SK-N-SH (cell line): ENCODE measurements at regions not wholly inside any gene's neighbourhood (a gene's known extent, or its start where the extent isn't known, plus 50 kb on each side); places are given as distances from the start of the nearest gene placed in this dataset.

Experiments
- CTCF ChIA-PET: fragments of 300-600, 350-600 bp; formaldehyde crosslinking; extraction: SDS; loops from one replicate; lab custom pipeline; 2021; lab: Yijun Ruan, JAX
- POLR2A ChIA-PET: fragments of 350-600 bp; sonication (Branson Sonifier 250); formaldehyde crosslinking; extraction: SDS; loops from one replicate; lab custom pipeline; 2020; ENCODE audit warnings: antibody characterized with exemption, inconsistent platforms; lab: Yijun Ruan, JAX
- DNase-seq: peaks from one replicate; pipeline ENCODE4 v3.0.0; 2012
- H2AFZ ChIP-seq: fragments of 200-600 bp; sonication (generic); 2 replicates; pipeline ENCODE4 v1.8.1; 2016; ENCODE audit warnings: antibody characterized with exemption, mild to moderate bottlenecking, low read depth
- H3F3A ChIP-seq: fragments of 200-600 bp; sonication (generic); replicated peaks from 2 replicates; pipeline ENCODE3; 2016; ENCODE audit warnings: antibody characterized with exemption, mild to moderate bottlenecking; ENCODE audit not compliant: insufficient read depth
- H3K27ac ChIP-seq, 2 experiments: fragments of 200-500 bp in 1 of 2; fragments of 200-600 bp in 1 of 2; sonication (Bioruptor generic) in 1 of 2; sonication (generic), shearing (Covaris generic) in 1 of 2; 2 replicates each; pipeline versions ENCODE4 v1.5.1 to v1.6.1; 2014 to 2016; ENCODE audit warnings: low read depth in 2 of 2, inconsistent platforms in 1 of 2, low read length in 1 of 2, mild to moderate bottlenecking in 1 of 2, mixed read lengths in 1 of 2
- H3K27me3 ChIP-seq: fragments of 200-600 bp; sonication (generic), shearing (Covaris generic); 2 replicates; pipeline ENCODE4 v1.6.1; 2016; ENCODE audit warnings: mixed run types; ENCODE audit not compliant: insufficient read depth
- H3K36me3 ChIP-seq, 2 experiments: fragments of 200-500 bp in 1 of 2; fragments of 200-600 bp in 1 of 2; sonication (Bioruptor generic) in 1 of 2; sonication (generic) in 1 of 2; replicated peaks in 1 of 2; 2 replicates each; pipeline versions ENCODE3 to v1.5.1; 2014 to 2016; ENCODE audit warnings: low read length in 1 of 2, mild to moderate bottlenecking in 1 of 2; ENCODE audit not compliant: insufficient read depth in 2 of 2, control insufficient read depth in 1 of 2
- H3K4me1 ChIP-seq, 2 experiments: fragments of 200-500 bp in 1 of 2; fragments of 200-600 bp in 1 of 2; sonication (Bioruptor generic) in 1 of 2; sonication (generic), shearing (Covaris generic) in 1 of 2; 2 replicates each; pipeline versions ENCODE4 v1.5.1 to v1.6.1; 2014 to 2016; ENCODE audit warnings: low read depth in 1 of 2, low read length in 1 of 2, mixed run types in 1 of 2; ENCODE audit not compliant: insufficient read depth in 2 of 2, control insufficient read depth in 1 of 2
- H3K4me2 ChIP-seq: fragments of 200-600 bp; sonication (generic), shearing (Covaris generic); 2 replicates; pipeline ENCODE4 v1.6.1; 2017; ENCODE audit warnings: mixed run types
- H3K4me3 ChIP-seq, 2 experiments: fragments of 200-500 bp in 1 of 2; fragments of 200-600 bp in 1 of 2; sonication (Bioruptor generic) in 1 of 2; sonication (generic), shearing (Covaris generic) in 1 of 2; 2 replicates each; pipeline versions ENCODE4 v1.5.1 to v1.8.1; 2014 to 2016; ENCODE audit warnings: low read depth in 2 of 2, inconsistent platforms in 1 of 2, low read length in 1 of 2, mild to moderate bottlenecking in 1 of 2, mixed read lengths in 1 of 2, moderate library complexity in 1 of 2
- H3K79me2 ChIP-seq: fragments of 200-600 bp; sonication (generic); 2 replicates; pipeline ENCODE4 v1.8.1; 2017; ENCODE audit warnings: mild to moderate bottlenecking; ENCODE audit not compliant: insufficient read depth
- H3K9ac ChIP-seq: fragments of 200-600 bp; sonication (generic); 2 replicates; pipeline ENCODE4 v1.6.1; 2017; ENCODE audit warnings: mixed run types
- H3K9me2 ChIP-seq: fragments of 200-600 bp; sonication (generic); 2 replicates; pipeline ENCODE4 v1.6.1; 2017; ENCODE audit warnings: mixed run types
- H3K9me3 ChIP-seq: fragments of 200-600 bp; sonication (generic); 2 replicates; pipeline ENCODE4 v1.6.1; 2017; ENCODE audit warnings: mixed run types, mild to moderate bottlenecking, moderate library complexity
- H4K20me1 ChIP-seq: fragments of 200-600 bp; sonication (generic); 2 replicates; pipeline ENCODE4 v1.6.1; 2017; ENCODE audit warnings: mild to moderate bottlenecking, mixed run types; ENCODE audit not compliant: insufficient read depth
- CHD2 ChIP-seq: fragments of 150-350 bp; IDR thresholded peaks from 2 replicates; pipeline ENCODE4 v1.6.1; 2018; ENCODE audit warnings: low read length; ENCODE audit not compliant: partially characterized antibody
- ELF1 ChIP-seq: IDR thresholded peaks from 2 replicates; pipeline ENCODE4 v1.4.0; 2012
- EZH2phosphoT487 ChIP-seq: fragments of 200-600 bp; sonication (generic); IDR thresholded peaks from 2 replicates; pipeline ENCODE4 v1.6.1; 2017; ENCODE audit warnings: low read depth, mixed run types, mild to moderate bottlenecking, antibody characterized with exemption, moderate library complexity, borderline replicate concordance
- FOXJ3 ChIP-seq: sonication (generic); formaldehyde crosslinking; IDR thresholded peaks from 2 replicates; pipeline ENCODE4 v1.5.1; 2020; ENCODE audit warnings: mild to moderate bottlenecking, missing genetic modification reagents
- FOXM1 ChIP-seq: IDR thresholded peaks from 2 replicates; pipeline ENCODE4 v1.4.0; 2012; ENCODE audit warnings: low read depth, mild to moderate bottlenecking
- GABPA ChIP-seq: IDR thresholded peaks from 2 replicates; pipeline ENCODE4 v1.4.0; 2012; ENCODE audit warnings: low read depth, mild to moderate bottlenecking
- GATA2 ChIP-seq: sonication (generic); formaldehyde crosslinking; IDR thresholded peaks from 2 replicates; pipeline ENCODE4 v1.5.0; 2020; ENCODE audit warnings: mild to moderate bottlenecking, missing genetic modification reagents
- JUND ChIP-seq: IDR thresholded peaks from 2 replicates; pipeline ENCODE4 v1.4.0; 2012
- MEF2A ChIP-seq: IDR thresholded peaks from 2 replicates; pipeline ENCODE4 v1.4.0; 2012; ENCODE audit warnings: low read depth, borderline replicate concordance
- MXI1 ChIP-seq: IDR thresholded peaks from 2 replicates; pipeline ENCODE4 v1.6.1; 2012; ENCODE audit warnings: mild to moderate bottlenecking, low read depth, low read length, improper control_type of control experiment
- NFIC ChIP-seq: IDR thresholded peaks from 2 replicates; pipeline ENCODE4 v1.4.0; 2012; ENCODE audit warnings: borderline replicate concordance
- REST ChIP-seq: IDR thresholded peaks from 2 replicates; pipeline ENCODE4 v1.6.1; 2012; ENCODE audit warnings: mild to moderate bottlenecking, low read depth, low read length, moderate library complexity
- RFX5 ChIP-seq: IDR thresholded peaks from 2 replicates; pipeline ENCODE4 v1.6.1; 2012; ENCODE audit warnings: mild to moderate bottlenecking, improper control_type of control experiment, low read length
- SIN3A ChIP-seq: IDR thresholded peaks from 2 replicates; pipeline ENCODE4 v1.6.1; 2012; ENCODE audit warnings: low read depth, mild to moderate bottlenecking, low read length, moderate library complexity, borderline replicate concordance
- TCF12 ChIP-seq: IDR thresholded peaks from 2 replicates; pipeline ENCODE4 v1.4.0; 2012
- TEAD4 ChIP-seq: IDR thresholded peaks from 2 replicates; pipeline ENCODE4 v1.4.0; 2012; ENCODE audit warnings: mild to moderate bottlenecking, borderline replicate concordance; ENCODE audit not compliant: insufficient read depth
- ZBTB33 ChIP-seq: IDR thresholded peaks from 2 replicates; pipeline ENCODE4 v1.4.0; 2012; ENCODE audit warnings: low read depth, borderline replicate concordance
- WGBS: methylation state at CpG from one replicate; pipeline ENCODE4 v1.1.6; 2017; ENCODE audit warnings: low lambda C conversion rate; 5-methylcytosine and 5-hydroxymethylcytosine counted together

- no peak for TF ChIP-seq NFIC
- TF ChIP-seq, all 33 proteins: peak for 0
Observed at GRCh38 chr4:155106629-155107028, 101.8 kb upstream of the NPY2R start (continued).

GRCh38 chr4:155107059-155107458, 101.4 kb upstream of the NPY2R start:
- ChIA-PET POLR2A (no interaction called here), CTCF (no interaction called here)
- Histone ChIP-seq H3K9ac (no peak overlapping the region), H3K79me2 (no peaks in the 10 kb centered on the region), H4K20me1 (no peaks in the 10 kb centered on the region), H3K9me3 (no peaks in the 10 kb centered on the region), H3K9me2 (no peaks in the 10 kb centered on the region), H3K27me3 (no peaks in the 10 kb centered on the region), H3K4me3 (no peak overlapping the region), H3K36me3 (no peaks in the 10 kb centered on the region), H3F3A (no peaks in the 10 kb centered on the region), H2AFZ (no peak overlapping the region), H3K4me1 (no peaks in the 10 kb centered on the region), H3K27ac (no peak overlapping the region), H3K4me2 (no peak overlapping the region)
- TF ChIP-seq NFIC (no peak), MEF2A (no peak), JUND (no peak), RFX5 (no peak), FOXJ3 (no peak), SIN3A (no peak), REST (no peak), ELF1 (no peak), FOXM1 (no peak)
- 21% methylated on average over 3 of the region's 3 CpGs for WGBS
- no peak for DNase-seq

- CTCF ChIA-PET, result interaction anchor here (1.0 kb wide), 1 partner anchor 12 kb away, joined by 3 read pairs; no protein-coding TSS in a partner anchor
- Histone ChIP-seq H3K36me3 (no peaks in the 10 kb centered on the region), H3K4me3 (no peak overlapping the region), H3F3A (no peaks in the 10 kb centered on the region), H3K9me2 (no peaks in the 10 kb centered on the region), H4K20me1 (no peaks in the 10 kb centered on the region), H3K4me2 (no peak overlapping the region), H3K27ac (no peak overlapping the region), H2AFZ (no peak overlapping the region), H3K9me3 (peaks cover 3% of the 10 kb centered on the region), H3K27me3 (no peaks in the 10 kb centered on the region), H3K4me1 (no peaks in the 10 kb centered on the region), H3K79me2 (no peaks in the 10 kb centered on the region), H3K9ac (no peak overlapping the region)
- DNase-seq, result no peak
- POLR2A ChIA-PET, result no interaction called here
- TF ChIP-seq TEAD4, result no peak
- TF ChIP-seq EZH2phosphoT487, result no peak
- no peak for TF ChIP-seq GABPA
- no peak for TF ChIP-seq REST
- no peak for TF ChIP-seq CHD2
- TF ChIP-seq ZBTB33, result no peak
- no peak for TF ChIP-seq MEF2A
- TF ChIP-seq TCF12, result no peak
- no peak for TF ChIP-seq GATA2 (CRISPR knock-in tag)
- TF ChIP-seq MXI1, result no peak
Observed at GRCh38 chr4:155114790-155115189, 93.6 kb upstream of the NPY2R start.
